A673 (cell line): ENCODE measurements at regions not wholly inside any gene's neighbourhood (a gene's known extent, or its start where the extent isn't known, plus 50 kb on each side); places are given as distances from the start of the nearest gene placed in this dataset.

ENCODE experiments used
- CTCF ChIP-seq: fragments of 300-800, 200-600 bp; sonication (generic); conservative IDR thresholded peaks from 2 replicates; pipeline ENCODE4 v1.5.1; 2017; ENCODE audit warnings: low read depth, mild to moderate bottlenecking, antibody characterized with exemption, low read length, moderate library complexity, mixed read lengths
- EZH2 ChIP-seq: fragments of 200-600 bp; sonication (generic); IDR thresholded peaks from 2 replicates; pipeline ENCODE4 v1.6.1; 2017; ENCODE audit warnings: borderline replicate concordance, low read depth, mild to moderate bottlenecking, mixed read lengths, antibody characterized with exemption, low read length; ENCODE audit not compliant: poor library complexity, severe bottlenecking

GRCh38 chr22:49203859-49204598 lies 623.6 kb downstream of the BRD1 start:
- TF ChIP-seq CTCF (no peak), EZH2 (no peak)
